GM18505 (cell line): ENCODE measurements at regions not wholly inside any gene's neighbourhood (a gene's known extent, or its start where the extent isn't known, plus 50 kb on each side); places are given as distances from the start of the nearest gene placed in this dataset.
"Not testable (repeated sequence)": the region's sequence is repeated elsewhere in the genome, so short reads cannot be mapped to it uniquely, and the experiment has no call there.

Experiments used
- ATAC-seq: cut with Tn5 transposase; IDR thresholded peaks from one replicate; pipeline ENCODE4 v1.9.1; 2021; ENCODE audit not compliant: unreplicated experiment
- POLR2A ChIP-seq: IDR thresholded peaks from 4 replicates; pipeline ENCODE4 v1.6.1; 2011; ENCODE audit warnings: borderline replicate concordance; ENCODE audit not compliant: insufficient read depth, insufficient read length; ENCODE audit errors: extremely low read depth

- no peak for ATAC-seq
- no peak for TF ChIP-seq POLR2A
Measured at GRCh38 chr13:33415822-33416221, 130.3 kb upstream of the STARD13 start.

DNA sequence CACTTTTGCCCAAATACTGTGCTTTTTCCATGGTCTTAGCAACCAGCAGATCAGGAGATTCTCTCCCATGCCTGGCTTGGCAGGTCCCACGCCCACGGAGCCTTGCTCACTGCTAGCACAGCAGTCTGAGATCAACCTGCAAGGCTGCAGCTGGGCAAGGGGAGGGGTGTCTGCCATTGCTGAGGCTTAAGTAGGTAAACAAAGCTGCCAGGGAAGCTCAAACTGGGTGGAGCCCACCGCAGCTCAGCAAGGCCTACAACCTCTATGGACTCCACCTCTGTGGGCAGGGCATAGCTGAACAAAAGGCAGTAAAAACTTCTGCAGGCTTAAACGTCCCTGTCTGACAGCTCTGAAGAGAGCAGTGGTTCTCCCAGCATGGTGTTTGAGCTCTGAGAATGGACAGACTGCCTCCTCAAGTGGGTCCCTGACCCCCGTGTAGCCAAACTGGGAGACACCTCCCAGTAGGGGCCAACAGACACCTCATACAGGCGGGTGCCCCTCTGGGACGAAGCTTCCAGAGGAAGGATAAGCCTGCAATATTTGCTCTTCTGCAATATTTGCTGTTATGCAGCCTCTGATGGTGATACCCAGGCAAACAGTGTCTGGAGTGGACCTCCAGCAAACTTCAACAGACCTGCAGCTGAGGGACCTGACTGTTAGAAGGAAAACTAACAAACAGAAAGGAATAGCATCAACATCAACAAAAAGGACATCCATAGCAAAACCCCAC is 132.8 kb upstream of the STARD13 start:
- ATAC-seq, result not testable (repeated sequence)

- not testable (repeated sequence) for ATAC-seq
Measured at GRCh38 chr13:33420117-33420516, 134.6 kb upstream of the STARD13 start.

DNA sequence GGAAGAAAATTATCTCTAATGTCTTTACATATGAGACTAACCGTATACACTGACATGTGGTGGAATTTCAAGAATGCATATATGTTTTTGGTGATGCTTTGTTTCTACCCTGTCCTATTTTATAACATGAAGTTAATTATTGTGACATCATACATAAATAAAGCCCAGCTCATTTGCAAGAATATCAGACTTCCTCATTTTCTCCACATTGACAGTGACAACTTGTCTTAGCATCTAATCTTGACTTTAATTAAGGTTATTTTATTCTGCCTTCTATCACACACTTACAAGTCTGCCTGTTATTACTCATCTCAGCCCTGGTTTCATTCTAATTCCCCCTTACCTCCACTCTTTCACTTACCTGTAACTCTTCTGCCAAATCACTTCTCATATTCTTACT is 140.6 kb upstream of the STARD13 start:
- ATAC-seq, result no peak
- TF ChIP-seq POLR2A, result no peak

- TF ChIP-seq POLR2A, result no peak
- no peak for ATAC-seq
Measured at GRCh38 chr13:33433316-33433715, 147.8 kb upstream of the STARD13 start.

DNA sequence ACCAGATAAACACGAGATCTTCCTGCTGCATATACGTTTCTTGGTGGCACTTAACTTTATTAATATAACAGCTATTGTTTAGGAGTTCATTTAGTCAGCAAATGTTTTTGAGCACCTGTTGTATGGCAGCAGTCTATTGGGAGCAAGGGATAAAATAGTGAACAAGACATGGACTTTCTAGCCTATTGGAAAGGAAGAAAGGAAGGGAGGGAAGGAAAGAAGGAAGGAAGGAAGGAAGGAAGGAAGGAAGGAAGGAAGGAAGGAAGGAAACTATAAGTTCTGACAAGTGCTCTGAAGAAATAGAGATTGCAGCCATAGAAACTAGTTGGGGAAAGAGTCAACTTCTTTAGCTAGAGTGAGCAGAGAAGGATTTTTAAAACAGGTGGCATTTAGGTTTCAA is 149.1 kb upstream of the STARD13 start:
- ATAC-seq, result no peak

DNA sequence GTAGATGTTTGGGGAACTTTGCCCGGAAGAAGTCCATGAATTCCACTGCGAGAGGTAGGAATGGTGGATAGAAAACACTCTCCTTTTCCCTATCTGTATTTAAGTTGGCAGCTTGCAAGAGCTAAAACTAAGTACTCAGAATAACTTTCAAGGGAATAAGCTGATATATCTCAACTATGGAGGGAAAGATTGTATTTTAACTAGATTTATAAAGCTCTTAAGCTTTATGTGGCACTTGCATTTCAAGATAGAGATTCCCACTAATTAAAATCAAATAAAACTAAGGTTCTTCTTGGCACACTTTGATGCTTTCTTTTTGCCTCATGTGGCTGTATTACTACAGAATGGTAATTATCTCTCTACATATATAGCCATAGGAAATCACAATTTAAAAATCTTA is 149.7 kb upstream of the STARD13 start:
- ATAC-seq, result no peak
- no peak for TF ChIP-seq POLR2A

More for the DNA sequence above, 149.1 kb upstream of the STARD13 start:
- TF ChIP-seq POLR2A, result no peak

DNA sequence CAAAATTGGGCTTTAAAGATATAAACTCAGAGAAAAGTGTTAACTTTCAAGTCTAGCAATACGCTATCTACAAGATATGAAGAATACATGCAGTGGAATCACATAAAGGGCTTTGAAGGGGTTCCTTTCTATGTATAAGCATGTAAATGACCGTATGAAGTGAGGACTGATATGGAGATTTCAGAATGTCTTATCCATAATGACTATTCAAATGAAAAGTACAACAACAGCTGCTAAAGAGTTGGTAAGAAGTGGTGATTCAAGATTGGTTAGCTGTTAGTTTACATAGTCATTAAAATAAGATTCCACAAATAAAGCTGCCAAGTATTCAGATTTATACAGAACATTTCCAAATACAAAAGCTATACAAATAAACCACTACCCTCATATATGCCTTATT is 153.4 kb upstream of the STARD13 start:
- no peak for ATAC-seq

DNA sequence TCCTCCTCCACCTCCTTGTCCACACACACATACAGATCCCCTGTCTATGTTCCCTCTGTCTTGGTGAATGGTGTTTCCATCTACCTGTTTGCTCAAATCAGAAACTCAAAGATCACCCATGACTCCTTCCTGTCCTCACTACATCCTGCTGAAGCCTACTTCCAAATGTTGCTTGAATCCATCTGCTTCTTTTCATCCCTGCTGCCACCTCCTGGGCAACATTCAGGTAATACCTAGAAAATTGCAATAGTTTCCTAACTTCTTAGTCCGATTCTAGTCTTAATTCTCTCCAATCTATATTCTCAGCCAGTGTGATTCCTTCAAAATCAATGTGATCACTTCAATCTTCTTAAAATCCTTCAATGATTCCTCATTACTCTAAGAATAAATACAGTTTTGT is 155.5 kb upstream of the STARD13 start:
- TF ChIP-seq POLR2A, result no peak
- no peak for ATAC-seq

More for the DNA sequence above, 153.4 kb upstream of the STARD13 start:
- TF ChIP-seq POLR2A, result no peak

DNA sequence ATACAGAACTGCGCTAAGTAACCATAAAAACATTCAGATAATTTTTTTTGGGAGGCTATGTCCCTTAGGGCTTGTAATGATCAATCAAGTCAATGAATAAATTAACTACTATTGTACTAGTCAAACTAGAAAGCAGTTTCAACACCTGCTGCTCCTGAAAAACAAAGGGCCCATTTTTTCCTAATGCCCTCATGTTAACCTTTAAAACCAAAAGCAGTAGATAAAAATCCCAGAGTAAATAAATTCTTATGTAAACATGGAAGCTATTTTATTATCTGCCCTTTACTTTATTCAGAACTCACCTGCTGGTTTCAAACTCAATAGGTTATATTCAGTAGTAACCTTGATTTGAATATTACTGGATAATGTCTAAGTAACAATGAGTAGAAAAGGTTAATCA is 159.5 kb upstream of the STARD13 start:
- ATAC-seq, result no peak
- no peak for TF ChIP-seq POLR2A

GRCh38 chr13:33445476-33445875 is 159.9 kb upstream of the STARD13 start:
- ATAC-seq, result no peak
- no peak for TF ChIP-seq POLR2A

- no peak for TF ChIP-seq POLR2A
- no peak for ATAC-seq
Measured at GRCh38 chr13:33446821-33447725, 161.5 kb upstream of the STARD13 start.

- no peak for TF ChIP-seq POLR2A
- no peak for ATAC-seq
Measured at GRCh38 chr13:33448889-33449288, 163.3 kb upstream of the STARD13 start.

- ATAC-seq, result no peak
- TF ChIP-seq POLR2A, result no peak
Measured at GRCh38 chr13:33450956-33451709, 165.6 kb upstream of the STARD13 start.

- ATAC-seq, result no peak
- no peak for TF ChIP-seq POLR2A
Measured at GRCh38 chr13:33452873-33453517, 167.4 kb upstream of the STARD13 start.
